ENCODE measurements at regions not wholly inside any gene's neighbourhood (a gene's known extent, or its start where the extent isn't known, plus 50 kb on each side); places are given as distances from the start of the nearest gene placed in this dataset.
"Not testable (repeated sequence)": the region's sequence is repeated elsewhere in the genome, so short reads cannot be mapped to it uniquely, and the experiment has no call there.

DNA sequence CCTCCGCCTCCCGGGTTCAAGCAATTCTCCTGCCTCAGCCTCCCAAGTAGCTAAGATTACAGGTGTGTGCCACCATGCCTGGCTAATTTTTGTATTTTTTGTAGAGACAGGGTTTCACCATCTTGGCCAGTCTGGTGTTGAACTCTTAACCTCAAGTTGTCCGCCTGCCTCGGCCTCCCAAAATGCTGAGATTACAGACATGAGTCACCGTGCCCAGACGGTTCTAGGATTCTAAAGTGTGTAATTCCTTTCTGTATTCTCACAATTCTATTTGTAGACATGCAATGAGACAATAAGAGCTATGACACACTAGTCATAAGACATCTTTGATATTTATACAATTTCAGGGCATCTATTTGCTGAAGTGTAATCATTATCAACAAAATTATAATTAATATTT, 585.0 kb upstream of the FLRT2 start:
- TF ChIP-seq POLR2AphosphoS5 (IDR thresholded peaks at IDR 0.05; ENCODE audit: low read depth); GABPA (IDR thresholded peaks at IDR 0.05; ENCODE audit: low read depth); SPI1 (IDR thresholded peaks at IDR 0.05; ENCODE audit: borderline replicate concordance, low read depth): not testable (repeated sequence)
- TF ChIP-seq, protein P1, sequence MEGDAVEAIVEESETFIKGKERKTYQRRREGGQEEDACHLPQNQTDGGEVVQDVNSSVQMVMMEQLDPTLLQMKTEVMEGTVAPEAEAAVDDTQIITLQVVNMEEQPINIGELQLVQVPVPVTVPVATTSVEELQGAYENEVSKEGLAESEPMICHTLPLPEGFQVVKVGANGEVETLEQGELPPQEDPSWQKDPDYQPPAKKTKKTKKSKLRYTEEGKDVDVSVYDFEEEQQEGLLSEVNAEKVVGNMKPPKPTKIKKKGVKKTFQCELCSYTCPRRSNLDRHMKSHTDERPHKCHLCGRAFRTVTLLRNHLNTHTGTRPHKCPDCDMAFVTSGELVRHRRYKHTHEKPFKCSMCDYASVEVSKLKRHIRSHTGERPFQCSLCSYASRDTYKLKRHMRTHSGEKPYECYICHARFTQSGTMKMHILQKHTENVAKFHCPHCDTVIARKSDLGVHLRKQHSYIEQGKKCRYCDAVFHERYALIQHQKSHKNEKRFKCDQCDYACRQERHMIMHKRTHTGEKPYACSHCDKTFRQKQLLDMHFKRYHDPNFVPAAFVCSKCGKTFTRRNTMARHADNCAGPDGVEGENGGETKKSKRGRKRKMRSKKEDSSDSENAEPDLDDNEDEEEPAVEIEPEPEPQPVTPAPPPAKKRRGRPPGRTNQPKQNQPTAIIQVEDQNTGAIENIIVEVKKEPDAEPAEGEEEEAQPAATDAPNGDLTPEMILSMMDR (IDR thresholded peaks at IDR 0.05; ENCODE audit: insufficient read depth, low read length): not testable (repeated sequence)
- TF ChIP-seq, protein P2, sequence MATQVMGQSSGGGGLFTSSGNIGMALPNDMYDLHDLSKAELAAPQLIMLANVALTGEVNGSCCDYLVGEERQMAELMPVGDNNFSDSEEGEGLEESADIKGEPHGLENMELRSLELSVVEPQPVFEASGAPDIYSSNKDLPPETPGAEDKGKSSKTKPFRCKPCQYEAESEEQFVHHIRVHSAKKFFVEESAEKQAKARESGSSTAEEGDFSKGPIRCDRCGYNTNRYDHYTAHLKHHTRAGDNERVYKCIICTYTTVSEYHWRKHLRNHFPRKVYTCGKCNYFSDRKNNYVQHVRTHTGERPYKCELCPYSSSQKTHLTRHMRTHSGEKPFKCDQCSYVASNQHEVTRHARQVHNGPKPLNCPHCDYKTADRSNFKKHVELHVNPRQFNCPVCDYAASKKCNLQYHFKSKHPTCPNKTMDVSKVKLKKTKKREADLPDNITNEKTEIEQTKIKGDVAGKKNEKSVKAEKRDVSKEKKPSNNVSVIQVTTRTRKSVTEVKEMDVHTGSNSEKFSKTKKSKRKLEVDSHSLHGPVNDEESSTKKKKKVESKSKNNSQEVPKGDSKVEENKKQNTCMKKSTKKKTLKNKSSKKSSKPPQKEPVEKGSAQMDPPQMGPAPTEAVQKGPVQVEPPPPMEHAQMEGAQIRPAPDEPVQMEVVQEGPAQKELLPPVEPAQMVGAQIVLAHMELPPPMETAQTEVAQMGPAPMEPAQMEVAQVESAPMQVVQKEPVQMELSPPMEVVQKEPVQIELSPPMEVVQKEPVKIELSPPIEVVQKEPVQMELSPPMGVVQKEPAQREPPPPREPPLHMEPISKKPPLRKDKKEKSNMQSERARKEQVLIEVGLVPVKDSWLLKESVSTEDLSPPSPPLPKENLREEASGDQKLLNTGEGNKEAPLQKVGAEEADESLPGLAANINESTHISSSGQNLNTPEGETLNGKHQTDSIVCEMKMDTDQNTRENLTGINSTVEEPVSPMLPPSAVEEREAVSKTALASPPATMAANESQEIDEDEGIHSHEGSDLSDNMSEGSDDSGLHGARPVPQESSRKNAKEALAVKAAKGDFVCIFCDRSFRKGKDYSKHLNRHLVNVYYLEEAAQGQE (IDR thresholded peaks at IDR 0.05; ENCODE audit: insufficient replicate concordance, low read depth): not testable (repeated sequence)
